ENCODE measurements at regions not wholly inside any gene's neighbourhood (a gene's known extent, or its start where the extent isn't known, plus 50 kb on each side); places are given as distances from the start of the nearest gene placed in this dataset.

DNA sequence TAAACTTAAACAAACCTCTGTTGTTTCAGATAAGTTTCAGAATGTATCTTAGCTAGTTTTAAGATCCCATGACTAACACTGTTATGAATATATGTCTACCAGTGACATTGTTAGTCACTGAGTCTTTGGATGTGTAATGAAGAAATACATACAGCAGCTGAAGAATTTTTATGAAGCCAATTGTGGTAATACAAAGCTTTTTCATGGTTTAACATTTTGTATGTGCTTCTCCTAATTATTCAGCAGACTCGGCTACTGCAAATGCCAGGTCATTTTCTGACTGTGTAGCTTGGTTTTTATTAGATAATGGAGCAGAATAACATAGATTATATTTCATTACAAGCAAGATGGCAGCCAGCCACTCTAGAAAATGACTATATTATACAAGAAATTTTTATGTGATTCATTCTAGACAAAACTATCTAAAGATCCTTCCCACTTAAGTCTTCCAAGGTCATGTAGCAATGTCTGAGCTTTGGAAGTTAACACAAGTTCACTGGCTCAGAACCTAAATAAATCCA is 147.8 kb downstream of the TNFSF18 start:
- peaks cover 4% of the 10 kb centered on the region for H3K79me2 ChIP-seq (ENCODE audit: control insufficient read depth, insufficient read depth, low read length, unreplicated experiment)
- H3K4me1 ChIP-seq (ENCODE audit: control insufficient read depth, insufficient read depth, low read length, unreplicated experiment) = peaks cover 79% of the 10 kb centered on the region
- H3K4me3 ChIP-seq (ENCODE audit: low read depth, low read length) = no peak overlapping the region
- no peaks in the 10 kb centered on the region for H3K27me3 ChIP-seq (ENCODE audit: insufficient read depth, low read length)
- H3K27ac ChIP-seq (ENCODE audit: low read depth, low read length) = peak overlapping the region; percentile 92
- 0 out of 2 replicates have a peak, but pooled peaks cover 3% of the 10 kb centered on the region for H3K36me3 ChIP-seq (ENCODE audit: insufficient read depth, low read length)
- H2AFZ ChIP-seq (ENCODE audit: low read length, unreplicated experiment) = peak overlapping the region; percentile 57

DNA sequence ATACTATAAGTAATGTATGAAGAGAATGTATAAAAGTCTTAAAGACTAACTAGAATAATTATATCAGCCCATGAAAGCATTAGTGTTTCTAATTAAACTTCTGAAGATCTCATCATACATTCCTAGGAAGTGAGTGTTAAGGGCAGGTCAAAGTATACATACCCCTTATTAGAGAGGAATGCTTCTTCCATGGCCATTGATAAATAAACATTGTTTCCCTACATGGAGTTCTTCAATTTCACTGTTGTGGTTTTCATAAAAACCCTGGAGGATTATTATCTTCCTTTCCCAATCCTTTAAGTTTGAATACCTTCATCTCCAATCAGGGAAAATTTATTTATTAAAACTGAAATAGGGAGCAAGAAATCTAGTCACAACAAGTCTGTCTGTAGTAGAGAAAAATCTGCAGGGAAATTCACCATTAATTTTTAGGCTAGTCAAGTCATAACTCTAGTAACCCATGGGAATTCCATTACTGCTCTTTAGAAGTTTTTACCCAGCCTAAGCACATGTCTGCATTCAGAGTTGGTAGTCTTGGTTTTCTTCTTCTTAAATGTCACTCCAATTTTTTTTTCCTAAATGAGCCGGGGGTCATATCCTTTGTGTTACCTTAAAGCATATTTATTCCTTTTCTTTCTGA is 147.0 kb downstream of the TNFSF18 start:
- Histone ChIP-seq H3K27ac (ENCODE audit: low read depth, low read length) (peak overlapping the region; percentile 92), H3K27me3 (ENCODE audit: insufficient read depth, low read length) (no peaks in the 10 kb centered on the region), H3K4me3 (ENCODE audit: low read depth, low read length) (0 out of 2 replicates have a peak overlapping the region, but pooled peaks have one; percentile 7), H3K36me3 (ENCODE audit: insufficient read depth, low read length) (0 out of 2 replicates have a peak, but pooled peaks cover 3% of the 10 kb centered on the region), H2AFZ (ENCODE audit: low read length, unreplicated experiment) (peak overlapping the region; percentile 15), H3K79me2 (ENCODE audit: control insufficient read depth, insufficient read depth, low read length, unreplicated experiment) (peaks cover 4% of the 10 kb centered on the region), H3K4me1 (ENCODE audit: control insufficient read depth, insufficient read depth, low read length, unreplicated experiment) (peaks cover 71% of the 10 kb centered on the region)

GRCh38 chr1:172905452-172905851 is 145.3 kb downstream of the TNFSF18 start:
- H3K79me2 ChIP-seq (ENCODE audit: control insufficient read depth, insufficient read depth, low read length, unreplicated experiment) = peaks cover 4% of the 10 kb centered on the region
- peak overlapping the region; percentile 15 for H2AFZ ChIP-seq (ENCODE audit: low read length, unreplicated experiment)
- no peaks in the 10 kb centered on the region for H3K27me3 ChIP-seq (ENCODE audit: insufficient read depth, low read length)
- H3K4me1 ChIP-seq (ENCODE audit: control insufficient read depth, insufficient read depth, low read length, unreplicated experiment) = peaks cover 73% of the 10 kb centered on the region
- H3K4me3 ChIP-seq (ENCODE audit: low read depth, low read length) = no peak overlapping the region
- peak overlapping the region; percentile 30 for H3K27ac ChIP-seq (ENCODE audit: low read depth, low read length)
- H3K36me3 ChIP-seq (ENCODE audit: insufficient read depth, low read length) = 0 out of 2 replicates have a peak, but pooled peaks cover 3% of the 10 kb centered on the region

- peak overlapping the region; percentile 70 for H2AFZ ChIP-seq (ENCODE audit: low read length, unreplicated experiment)
- no peaks in the 10 kb centered on the region for H3K27me3 ChIP-seq (ENCODE audit: insufficient read depth, low read length)
- H3K79me2 ChIP-seq (ENCODE audit: control insufficient read depth, insufficient read depth, low read length, unreplicated experiment) = peaks cover 4% of the 10 kb centered on the region
- no peak overlapping the region for H3K4me3 ChIP-seq (ENCODE audit: low read depth, low read length)
- H3K36me3 ChIP-seq (ENCODE audit: insufficient read depth, low read length) = 0 out of 2 replicates have a peak, but pooled peaks cover 3% of the 10 kb centered on the region
- H3K4me1 ChIP-seq (ENCODE audit: control insufficient read depth, insufficient read depth, low read length, unreplicated experiment) = peaks cover 71% of the 10 kb centered on the region
- H3K27ac ChIP-seq (ENCODE audit: low read depth, low read length) = peak overlapping the region; percentile 82
These were observed 143.8 kb downstream of the TNFSF18 start for GRCh38 chr1:172906778-172907592.

GRCh38 chr1:172907834-172908326 is 142.9 kb downstream of the TNFSF18 start:
- peaks cover 9% of the 10 kb centered on the region; the same call in 1 of the 2 replicates for H3K36me3 ChIP-seq (ENCODE audit: insufficient read depth, low read length)
- H3K27ac ChIP-seq (ENCODE audit: low read depth, low read length) = peak overlapping the region; percentile 82
- H3K4me1 ChIP-seq (ENCODE audit: control insufficient read depth, insufficient read depth, low read length, unreplicated experiment) = peaks cover 62% of the 10 kb centered on the region
- H3K4me3 ChIP-seq (ENCODE audit: low read depth, low read length) = no peak overlapping the region
- no peak overlapping the region for H2AFZ ChIP-seq (ENCODE audit: low read length, unreplicated experiment)
- no peaks in the 10 kb centered on the region for H3K27me3 ChIP-seq (ENCODE audit: insufficient read depth, low read length)
- H3K79me2 ChIP-seq (ENCODE audit: control insufficient read depth, insufficient read depth, low read length, unreplicated experiment) = peaks cover 4% of the 10 kb centered on the region

- Histone ChIP-seq H3K4me3 (ENCODE audit: low read depth, low read length) (no peak overlapping the region), H3K27me3 (ENCODE audit: insufficient read depth, low read length) (no peaks in the 10 kb centered on the region), H2AFZ (ENCODE audit: low read length, unreplicated experiment) (peak overlapping the region; percentile 70), H3K79me2 (ENCODE audit: control insufficient read depth, insufficient read depth, low read length, unreplicated experiment) (peaks cover 4% of the 10 kb centered on the region), H3K27ac (ENCODE audit: low read depth, low read length) (peak overlapping the region; percentile 75), H3K4me1 (ENCODE audit: control insufficient read depth, insufficient read depth, low read length, unreplicated experiment) (peaks cover 50% of the 10 kb centered on the region), H3K36me3 (ENCODE audit: insufficient read depth, low read length) (peaks cover 16% of the 10 kb centered on the region; the same call in 1 of the 2 replicates)
These were observed 141.0 kb downstream of the TNFSF18 start for GRCh38 chr1:172909606-172910326.

- Histone ChIP-seq H3K27ac (ENCODE audit: low read depth, low read length) (no peak overlapping the region), H2AFZ (ENCODE audit: low read length, unreplicated experiment) (no peak overlapping the region), H3K4me3 (ENCODE audit: low read depth, low read length) (no peak overlapping the region), H3K4me1 (ENCODE audit: control insufficient read depth, insufficient read depth, low read length, unreplicated experiment) (peaks cover 52% of the 10 kb centered on the region), H3K27me3 (ENCODE audit: insufficient read depth, low read length) (no peaks in the 10 kb centered on the region), H3K79me2 (ENCODE audit: control insufficient read depth, insufficient read depth, low read length, unreplicated experiment) (no peaks in the 10 kb centered on the region), H3K36me3 (ENCODE audit: insufficient read depth, low read length) (peaks cover 13% of the 10 kb centered on the region; the same call in 1 of the 2 replicates)
These were observed 137.9 kb downstream of the TNFSF18 start for GRCh38 chr1:172912765-172913260.

- Histone ChIP-seq H3K27me3 (ENCODE audit: insufficient read depth, low read length) (no peaks in the 10 kb centered on the region), H3K36me3 (ENCODE audit: insufficient read depth, low read length) (peaks cover 13% of the 10 kb centered on the region; the same call in 1 of the 2 replicates), H3K27ac (ENCODE audit: low read depth, low read length) (peak overlapping the region; percentile 90), H3K4me1 (ENCODE audit: control insufficient read depth, insufficient read depth, low read length, unreplicated experiment) (peaks cover 57% of the 10 kb centered on the region), H3K4me3 (ENCODE audit: low read depth, low read length) (no peak overlapping the region), H2AFZ (ENCODE audit: low read length, unreplicated experiment) (peak overlapping the region; percentile 33), H3K79me2 (ENCODE audit: control insufficient read depth, insufficient read depth, low read length, unreplicated experiment) (no peaks in the 10 kb centered on the region)
These were observed 136.1 kb downstream of the TNFSF18 start for GRCh38 chr1:172914501-172915144.

GRCh38 chr1:172915271-172915670 is 135.5 kb downstream of the TNFSF18 start:
- Histone ChIP-seq H3K4me1 (ENCODE audit: control insufficient read depth, insufficient read depth, low read length, unreplicated experiment) (peaks cover 56% of the 10 kb centered on the region), H3K79me2 (ENCODE audit: control insufficient read depth, insufficient read depth, low read length, unreplicated experiment) (no peaks in the 10 kb centered on the region), H2AFZ (ENCODE audit: low read length, unreplicated experiment) (no peak overlapping the region), H3K36me3 (ENCODE audit: insufficient read depth, low read length) (peaks cover 13% of the 10 kb centered on the region; the same call in 1 of the 2 replicates), H3K4me3 (ENCODE audit: low read depth, low read length) (no peak overlapping the region), H3K27ac (ENCODE audit: low read depth, low read length) (peak overlapping the region; percentile 90), H3K27me3 (ENCODE audit: insufficient read depth, low read length) (no peaks in the 10 kb centered on the region)
